ENCODE measurements at regions not wholly inside any gene's neighbourhood (a gene's known extent, or its start where the extent isn't known, plus 50 kb on each side); places are given as distances from the start of the nearest gene placed in this dataset.

DNA sequence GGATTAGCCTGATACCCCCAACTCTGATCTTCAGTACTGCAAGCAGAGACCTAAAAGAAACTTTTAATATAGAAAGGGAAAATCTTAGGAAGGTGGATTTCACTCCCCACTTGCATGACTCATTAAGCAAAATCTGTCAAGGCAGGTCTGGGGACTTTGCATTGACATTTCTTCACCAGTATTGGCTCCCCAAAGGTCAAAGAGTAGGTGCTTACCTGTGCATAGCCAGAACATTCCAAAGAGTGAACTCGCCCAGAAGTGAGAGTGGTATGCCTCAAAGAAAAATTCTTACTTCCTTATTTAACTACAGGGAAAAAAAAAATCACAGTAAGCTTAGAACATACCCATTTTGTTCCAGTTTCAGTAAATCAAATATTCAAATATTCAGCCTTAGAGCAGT, 140.9 kb upstream of the TP63 start:
- H3K9me3 ChIP-seq (ENCODE audit: control insufficient read depth in 1 of 2, low read length in 2 of 2): no peaks in the 10 kb centered on the region
- no peak overlapping the region for H3K4me3 ChIP-seq (ENCODE audit: low read length in 2 of 2)
- CTCF ChIA-PET (ENCODE audit: partially characterized antibody): no interaction called here
- POLR2A ChIA-PET (ENCODE audit: partially characterized antibody): no interaction called here
- no peaks in the 10 kb centered on the region for H3K4me1 Mint-ChIP-seq
- no peak overlapping the region for H3K27ac Mint-ChIP-seq
- H3K27me3 Mint-ChIP-seq: no peaks in the 10 kb centered on the region
- H3K27me3 ChIP-seq (ENCODE audit: insufficient read depth, low read length): no peaks in the 10 kb centered on the region
- peaks cover 0 to 3% of the 10 kb centered on the region in 2 donors for H3K36me3 Mint-ChIP-seq
- intact Hi-C loops (cut with micrococcal nuclease): no loop called here
- no peak overlapping the region for H3K4me3 Mint-ChIP-seq
- H3K27ac ChIP-seq (ENCODE audit: low read depth, low read length): no peak overlapping the region
- no peaks in the 10 kb centered on the region for H3K4me1 ChIP-seq (ENCODE audit: insufficient read depth, low read length)
- no peaks in the 10 kb centered on the region for H3K36me3 ChIP-seq (ENCODE audit: insufficient read depth, low read length)
- H3K9me3 Mint-ChIP-seq: peaks cover 0 to 5% (median 0%) of the 10 kb centered on the region in 8 donors
- DNase-seq: no peak

DNA sequence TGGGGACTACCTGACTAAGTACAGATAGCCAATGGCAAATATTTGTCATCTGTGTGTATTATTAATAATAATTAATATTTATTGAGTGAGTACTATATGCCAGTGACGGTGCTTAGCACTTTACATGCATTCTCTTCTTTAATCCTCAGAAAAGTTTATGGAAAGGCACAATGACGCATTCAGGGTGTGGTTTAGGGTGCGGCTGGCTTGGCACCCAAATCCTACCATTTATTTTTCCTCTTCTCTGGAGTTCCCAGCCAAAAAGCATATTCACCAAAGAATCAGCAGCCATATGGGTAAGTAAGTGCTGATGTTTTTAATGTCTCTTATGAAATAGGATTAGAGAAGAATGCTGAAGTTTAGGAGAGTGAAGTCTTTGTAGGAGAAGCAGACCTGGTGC, 140.4 kb upstream of the TP63 start:
- Histone ChIP-seq H3K4me3 (ENCODE audit: low read length in 2 of 2) (no peak overlapping the region), H3K27ac (ENCODE audit: low read depth, low read length) (no peak overlapping the region), H3K9me3 (ENCODE audit: control insufficient read depth in 1 of 2, low read length in 2 of 2) (no peaks in the 10 kb centered on the region), H3K4me1 (ENCODE audit: insufficient read depth, low read length) (no peaks in the 10 kb centered on the region), H3K36me3 (ENCODE audit: insufficient read depth, low read length) (no peaks in the 10 kb centered on the region), H3K27me3 (ENCODE audit: insufficient read depth, low read length) (no peaks in the 10 kb centered on the region)
- Mint-ChIP-seq H3K27me3 (no peaks in the 10 kb centered on the region), H3K4me1 (no peaks in the 10 kb centered on the region), H3K36me3 (no peaks in the 10 kb centered on the region), H3K27ac (no peak overlapping the region), H3K9me3 (peaks cover 0 to 2% (median 0%) of the 10 kb centered on the region in 8 donors), H3K4me3 (no peak overlapping the region)
- intact Hi-C loops (cut with micrococcal nuclease): no loop called here
- DNase-seq: no peak
- POLR2A ChIA-PET (ENCODE audit: partially characterized antibody): no interaction called here
- CTCF ChIA-PET (ENCODE audit: partially characterized antibody): no interaction called here

DNA sequence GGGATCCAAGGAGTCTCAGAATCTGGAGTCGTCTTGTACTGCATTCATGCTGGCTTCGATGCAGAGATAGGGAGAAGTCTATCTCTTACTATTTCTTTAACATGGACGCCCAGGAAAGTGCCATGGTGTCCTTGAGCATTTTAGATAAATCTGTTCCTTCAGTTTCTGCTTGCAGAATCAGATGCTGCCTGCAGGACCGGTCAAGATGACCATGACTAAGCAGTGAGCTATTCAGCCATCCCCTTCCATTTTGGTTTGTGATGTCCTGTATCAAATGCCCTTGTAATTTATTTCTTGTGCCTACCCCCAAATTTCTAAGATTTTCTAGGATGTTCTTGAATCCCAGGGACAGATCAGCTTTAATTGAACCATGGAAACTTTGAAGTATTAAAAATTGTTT, 139.4 kb upstream of the TP63 start:
- Mint-ChIP-seq H3K9me3 (no peaks in the 10 kb centered on the region), H3K4me3 (no peak overlapping the region)
- POLR2A ChIA-PET (ENCODE audit: partially characterized antibody): no interaction called here

DNA sequence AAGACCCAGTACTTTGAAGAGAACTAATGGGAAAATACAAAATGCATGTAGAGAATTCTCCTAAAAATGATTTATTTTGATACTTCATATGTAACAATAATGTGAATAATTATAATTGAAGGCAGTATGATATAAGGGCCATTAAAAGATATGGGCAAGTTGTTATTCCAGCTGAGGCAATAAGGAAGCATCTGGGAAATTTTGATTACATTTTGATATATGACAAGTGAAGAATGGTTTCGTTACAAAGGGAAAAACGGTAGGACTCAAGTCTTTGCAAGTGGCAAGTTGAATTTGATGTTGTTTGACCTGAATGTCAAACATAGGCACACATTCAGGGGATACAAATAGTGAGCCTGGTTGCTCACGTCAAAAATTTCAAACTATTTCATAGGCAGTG, 137.9 kb upstream of the TP63 start:
- H3K4me1 Mint-ChIP-seq: no peaks in the 10 kb centered on the region
- no peaks in the 10 kb centered on the region for H3K27me3 Mint-ChIP-seq
- H3K4me3 Mint-ChIP-seq: no peak overlapping the region
- H3K4me1 ChIP-seq (ENCODE audit: insufficient read depth, low read length): no peaks in the 10 kb centered on the region
- no peaks in the 10 kb centered on the region for H3K36me3 Mint-ChIP-seq
- no peaks in the 10 kb centered on the region for H3K9me3 ChIP-seq (ENCODE audit: control insufficient read depth in 1 of 2, low read length in 2 of 2)
- intact Hi-C loops (cut with micrococcal nuclease): no loop called here
- DNase-seq: no peak
- CTCF ChIA-PET (ENCODE audit: partially characterized antibody): no interaction called here
- H3K27ac ChIP-seq (ENCODE audit: low read depth, low read length): no peak overlapping the region
- no peaks in the 10 kb centered on the region for H3K27me3 ChIP-seq (ENCODE audit: insufficient read depth, low read length)
- POLR2A ChIA-PET (ENCODE audit: partially characterized antibody): no interaction called here
- H3K36me3 ChIP-seq (ENCODE audit: insufficient read depth, low read length): no peaks in the 10 kb centered on the region
- H3K4me3 ChIP-seq (ENCODE audit: low read length in 2 of 2): no peak overlapping the region
- no peak overlapping the region for H3K27ac Mint-ChIP-seq
- H3K9me3 Mint-ChIP-seq: no peaks in the 10 kb centered on the region

More for the DNA sequence above, 139.4 kb upstream of the TP63 start:
- Histone ChIP-seq H3K36me3 (ENCODE audit: insufficient read depth, low read length) (no peaks in the 10 kb centered on the region), H3K4me1 (ENCODE audit: insufficient read depth, low read length) (no peaks in the 10 kb centered on the region), H3K9me3 (ENCODE audit: control insufficient read depth in 1 of 2, low read length in 2 of 2) (no peaks in the 10 kb centered on the region), H3K27ac (ENCODE audit: low read depth, low read length) (no peak overlapping the region), H3K4me3 (ENCODE audit: low read length in 2 of 2) (no peak overlapping the region), H3K27me3 (ENCODE audit: insufficient read depth, low read length) (no peaks in the 10 kb centered on the region)
- Mint-ChIP-seq H3K4me1 (no peaks in the 10 kb centered on the region), H3K27ac (no peak overlapping the region), H3K36me3 (no peaks in the 10 kb centered on the region), H3K27me3 (no peaks in the 10 kb centered on the region)
- CTCF ChIA-PET (ENCODE audit: partially characterized antibody): no interaction called here
- intact Hi-C loops (cut with micrococcal nuclease): no loop called here
- DNase-seq: no peak

DNA sequence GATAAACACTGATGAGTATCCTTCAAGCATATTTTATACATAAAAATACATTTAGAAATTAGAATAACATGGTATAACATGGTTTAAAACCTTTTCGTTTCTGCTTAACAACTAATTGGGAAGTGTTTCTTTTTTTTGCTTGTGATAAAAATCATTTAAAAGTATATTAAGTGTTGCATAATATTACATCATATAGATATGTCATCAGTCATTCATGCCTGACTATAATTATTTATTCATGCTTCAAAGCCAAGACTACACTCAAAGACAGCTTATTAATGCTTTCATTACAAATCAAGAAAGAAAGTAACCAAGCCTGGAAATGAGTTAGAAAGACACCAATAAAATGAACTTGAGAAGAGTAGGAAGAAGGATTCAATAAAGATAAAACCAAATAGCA, 136.6 kb upstream of the TP63 start:
- H3K27me3 ChIP-seq (ENCODE audit: insufficient read depth, low read length): no peaks in the 10 kb centered on the region
- no peaks in the 10 kb centered on the region for H3K4me1 ChIP-seq (ENCODE audit: insufficient read depth, low read length)
- H3K4me3 Mint-ChIP-seq: no peak overlapping the region
- H3K36me3 ChIP-seq (ENCODE audit: insufficient read depth, low read length): no peaks in the 10 kb centered on the region
- CTCF ChIA-PET (ENCODE audit: partially characterized antibody): no interaction called here
- no peaks in the 10 kb centered on the region for H3K27me3 Mint-ChIP-seq
- intact Hi-C loops (cut with micrococcal nuclease): no loop called here
- DNase-seq: no peak
- H3K27ac Mint-ChIP-seq: no peak overlapping the region
- H3K36me3 Mint-ChIP-seq: no peaks in the 10 kb centered on the region
- H3K9me3 ChIP-seq (ENCODE audit: control insufficient read depth in 1 of 2, low read length in 2 of 2): no peaks in the 10 kb centered on the region
- no peaks in the 10 kb centered on the region for H3K4me1 Mint-ChIP-seq
- H3K4me3 ChIP-seq (ENCODE audit: low read length in 2 of 2): no peak overlapping the region
- POLR2A ChIA-PET (ENCODE audit: partially characterized antibody): no interaction called here
- H3K27ac ChIP-seq (ENCODE audit: low read depth, low read length): no peak overlapping the region
- H3K9me3 Mint-ChIP-seq: no peaks in the 10 kb centered on the region

DNA sequence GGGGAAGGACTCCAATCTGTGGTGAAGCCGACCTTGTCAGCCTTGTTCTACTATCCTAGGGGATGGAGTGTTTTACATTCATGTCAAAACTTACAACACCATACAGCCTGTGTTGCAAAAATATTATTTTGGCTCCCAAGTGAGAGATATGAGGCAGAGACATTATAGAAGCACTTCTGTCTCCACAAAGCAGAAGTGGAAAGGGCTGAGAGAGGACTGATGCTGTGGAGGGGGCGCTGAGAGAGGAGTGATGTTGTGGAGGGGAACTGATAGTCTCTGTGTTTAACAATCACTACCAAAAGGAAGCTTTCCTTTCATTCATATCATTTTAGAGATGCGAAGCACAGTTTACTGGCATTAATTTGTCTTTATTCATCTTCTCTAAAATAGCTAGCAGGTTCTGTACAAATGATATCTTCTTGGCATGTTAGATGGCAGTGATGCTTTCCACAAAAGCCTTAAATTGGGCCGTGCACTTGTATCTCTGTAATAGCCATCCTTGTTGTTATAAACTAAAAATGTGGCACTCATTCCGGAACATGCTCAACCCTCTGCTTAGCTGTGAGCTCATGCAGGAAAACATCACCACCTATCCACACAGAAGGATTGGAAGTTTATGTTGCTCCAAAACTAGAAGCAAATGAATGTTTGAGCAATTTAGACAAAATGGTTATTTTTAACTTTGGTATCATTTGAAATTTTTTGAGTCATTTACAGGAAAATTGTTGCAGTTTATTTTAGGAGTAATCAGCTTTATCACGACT, 134.6 kb upstream of the TP63 start:
- H3K4me1 Mint-ChIP-seq: peaks cover 0 to 11% (median 6%) of the 10 kb centered on the region in 4 donors
- no peak overlapping the region for H3K4me3 Mint-ChIP-seq
- no peaks in the 10 kb centered on the region for H3K27me3 Mint-ChIP-seq
- POLR2A ChIA-PET (ENCODE audit: partially characterized antibody): no interaction called here
- DNase-seq: no peak
- intact Hi-C loops (cut with micrococcal nuclease): no loop called here
- H3K9me3 Mint-ChIP-seq: peaks cover 0 to 6% (median 4%) of the 10 kb centered on the region in 8 donors
- H3K36me3 Mint-ChIP-seq: no peaks in the 10 kb centered on the region
- Histone ChIP-seq H3K36me3 (ENCODE audit: insufficient read depth, low read length) (no peaks in the 10 kb centered on the region), H3K27me3 (ENCODE audit: insufficient read depth, low read length) (no peaks in the 10 kb centered on the region), H3K4me1 (ENCODE audit: insufficient read depth, low read length) (no peaks in the 10 kb centered on the region), H3K27ac (ENCODE audit: low read depth, low read length) (no peak overlapping the region), H3K4me3 (ENCODE audit: low read length in 2 of 2) (no peak overlapping the region), H3K9me3 (ENCODE audit: control insufficient read depth in 1 of 2, low read length in 2 of 2) (no peaks in the 10 kb centered on the region)
- CTCF ChIA-PET (ENCODE audit: partially characterized antibody): no interaction called here
- H3K27ac Mint-ChIP-seq: no peak overlapping the region

DNA sequence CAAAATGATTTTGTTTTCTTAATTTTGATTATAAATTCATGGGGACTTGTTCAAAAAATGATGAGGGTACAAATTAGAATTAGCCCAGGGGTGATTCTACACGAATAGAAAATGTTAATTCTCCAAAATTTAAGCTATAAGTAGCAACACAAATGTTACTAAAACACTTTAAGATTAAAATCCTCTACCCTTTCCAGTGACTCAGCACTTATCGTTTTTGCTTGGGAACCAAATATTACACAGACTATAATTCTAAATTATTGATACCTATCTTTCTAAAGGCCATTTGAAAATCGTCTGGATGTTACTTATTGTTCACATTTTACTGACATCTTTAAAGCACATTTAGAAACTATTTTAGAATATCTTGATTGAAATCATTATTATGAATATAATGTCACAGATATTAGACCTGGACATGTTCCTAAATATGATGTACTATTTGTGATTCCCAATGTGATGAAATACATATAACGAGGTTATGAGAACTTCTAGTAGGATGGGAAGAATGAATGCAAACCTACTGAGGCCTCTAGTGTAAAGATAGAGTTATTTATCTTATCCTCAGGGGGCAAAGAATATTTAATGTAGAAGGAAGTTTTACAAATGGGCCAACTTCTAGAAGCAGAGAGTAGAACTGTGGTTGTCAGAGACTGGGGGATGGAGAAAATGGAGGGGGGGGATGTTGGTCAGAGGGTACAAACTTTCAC, 132.0 kb upstream of the TP63 start:
- no peaks in the 10 kb centered on the region for H3K27me3 ChIP-seq (ENCODE audit: insufficient read depth, low read length)
- CTCF ChIA-PET (ENCODE audit: partially characterized antibody): no interaction called here
- DNase-seq: no peak
- Mint-ChIP-seq H3K4me3 (no peak overlapping the region), H3K9me3 (peaks cover 0 to 7% (median 4%) of the 10 kb centered on the region in 8 donors), H3K36me3 (no peaks in the 10 kb centered on the region), H3K27ac (no peak overlapping the region), H3K4me1 (peaks cover 14 to 25% (median 15%) of the 10 kb centered on the region in 4 donors), H3K27me3 (no peaks in the 10 kb centered on the region)
- no peaks in the 10 kb centered on the region for H3K9me3 ChIP-seq (ENCODE audit: control insufficient read depth in 1 of 2, low read length in 2 of 2)
- H3K27ac ChIP-seq (ENCODE audit: low read depth, low read length): no peak overlapping the region
- POLR2A ChIA-PET (ENCODE audit: partially characterized antibody): no interaction called here
- intact Hi-C loops (cut with micrococcal nuclease): no loop called here
- H3K4me1 ChIP-seq (ENCODE audit: insufficient read depth, low read length): peaks cover 11% of the 10 kb centered on the region
- H3K4me3 ChIP-seq (ENCODE audit: low read length in 2 of 2): no peak overlapping the region
- no peaks in the 10 kb centered on the region for H3K36me3 ChIP-seq (ENCODE audit: insufficient read depth, low read length)
